GM23248 (cell line): ENCODE measurements at regions not wholly inside any gene's neighbourhood (a gene's known extent, or its start where the extent isn't known, plus 50 kb on each side); places are given as distances from the start of the nearest gene placed in this dataset.

ENCODE experiments used
- EZH2 ChIP-seq: fragments of 200-600 bp; sonication (generic); IDR thresholded peaks from 2 replicates; pipeline ENCODE4 v1.6.1; 2018; ENCODE audit warnings: antibody characterized with exemption, mild to moderate bottlenecking; ENCODE audit not compliant: insufficient read depth, poor library complexity, severe bottlenecking
- EZH2phosphoT487 ChIP-seq: fragments of 200-600 bp; sonication (generic); IDR thresholded peaks from 2 replicates; pipeline ENCODE4 v1.6.1; 2018; ENCODE audit warnings: antibody characterized with exemption, moderate library complexity, mild to moderate bottlenecking, low read depth; ENCODE audit not compliant: insufficient read depth

- TF ChIP-seq EZH2phosphoT487 (no peak), EZH2 (no peak)
Observed at GRCh38 chr4:87913896-87914295, 61.6 kb upstream of the SPP1 start.
